ENCODE measurements at regions not wholly inside any gene's neighbourhood (a gene's known extent, or its start where the extent isn't known, plus 50 kb on each side); places are given as distances from the start of the nearest gene placed in this dataset.

DNA sequence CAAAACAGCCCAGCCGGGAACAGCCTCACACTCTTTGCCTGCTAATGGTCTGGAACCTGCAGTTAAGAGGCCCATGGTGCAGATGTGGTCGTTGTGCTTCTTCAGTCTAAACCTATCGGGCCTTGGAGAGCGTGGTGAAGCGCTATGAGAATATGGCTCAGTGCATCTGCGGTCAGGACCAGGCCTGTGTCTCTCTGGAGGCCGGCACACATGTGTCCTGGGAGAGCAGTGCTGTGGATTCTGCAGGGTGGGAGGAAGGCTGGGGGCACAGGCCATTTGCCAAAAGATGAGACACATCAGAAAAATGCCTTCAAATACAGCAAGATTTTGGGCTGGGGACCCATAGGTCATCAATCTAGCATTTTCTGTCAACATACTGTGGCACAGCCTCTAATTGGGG lies 231.5 kb upstream of the GLI3 start:
- TF ChIP-seq CTCF (IDR thresholded peaks at IDR 0.05): no peak
- no peak for TF ChIP-seq POLR2A (IDR thresholded peaks at IDR 0.05)
